ENCODE measurements at regions not wholly inside any gene's neighbourhood (a gene's known extent, or its start where the extent isn't known, plus 50 kb on each side); places are given as distances from the start of the nearest gene placed in this dataset.

DNA sequence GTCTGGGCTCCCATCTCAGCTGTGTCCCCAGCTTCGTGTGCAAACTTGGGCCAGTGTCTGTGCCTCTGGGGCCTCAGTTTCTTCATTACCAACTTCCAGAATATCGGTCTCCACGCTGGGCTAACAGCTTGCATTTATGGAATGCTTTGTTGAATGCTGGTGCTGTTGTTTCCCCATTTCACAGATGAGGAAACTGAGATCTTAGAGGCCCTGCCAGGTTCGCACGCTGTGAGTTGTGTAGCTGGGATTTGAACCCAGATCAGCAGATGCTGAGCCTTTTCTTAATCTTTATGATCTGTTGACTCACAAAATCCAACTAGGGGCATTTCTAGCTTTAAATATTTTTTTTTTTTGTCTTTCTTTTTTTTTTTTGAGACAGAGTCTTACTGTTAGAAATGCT is 101.5 kb upstream of the STX18 start (continued):
- TF ChIP-seq ATF3 (IDR thresholded peaks at IDR 0.05) (no peak), CBX3 (IDR thresholded peaks at IDR 0.05; ENCODE audit: low read depth) (no peak), REST (IDR thresholded peaks at IDR 0.05; ENCODE audit: low read depth) (no peak)

DNA sequence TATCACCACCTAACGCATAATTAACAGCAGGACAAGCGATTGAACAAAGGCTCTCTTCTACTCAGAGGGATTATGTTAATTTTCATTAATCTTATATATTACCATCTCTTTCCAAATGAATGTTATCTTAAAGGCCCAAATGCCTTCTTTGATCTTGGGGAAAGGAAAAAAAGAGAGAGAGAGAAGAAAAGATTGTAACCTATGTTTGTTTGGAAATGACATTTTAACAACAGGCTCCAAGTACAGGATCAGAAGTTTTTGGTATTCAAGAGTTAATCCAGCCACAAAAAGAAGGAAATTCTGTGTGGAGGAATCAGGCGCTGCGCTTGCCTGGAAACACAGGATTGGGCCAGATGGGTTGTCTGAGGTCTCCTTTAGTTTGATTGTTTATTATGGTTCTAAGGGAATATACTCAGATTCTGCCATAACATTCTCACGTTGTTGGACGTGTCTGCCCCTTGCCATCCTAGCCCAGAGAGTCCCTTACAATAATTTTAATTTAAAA is 100.7 kb upstream of the STX18 start:
- no peak overlapping the region for H2AFZ ChIP-seq (ENCODE audit: low read depth, low read length, poor library complexity, severe bottlenecking)
- H4K20me1 ChIP-seq (ENCODE audit: insufficient read depth) = no peaks in the 10 kb centered on the region
- H3K9me3 ChIP-seq (ENCODE audit: control insufficient read depth in 1 of 2, insufficient read depth in 1 of 2, low read depth in 1 of 2, low read length in 2 of 2) = no peaks in the 10 kb centered on the region
- H3K27me3 ChIP-seq (ENCODE audit: insufficient read depth, low read length) = no peaks in the 10 kb centered on the region
- no peaks in the 10 kb centered on the region for H3K79me2 ChIP-seq (ENCODE audit: insufficient read depth, low read length)
- ATAC-seq = no peak
- H3K27ac ChIP-seq (ENCODE audit: low read depth, low read length) = no peak overlapping the region
- H3K4me3 ChIP-seq (replicated peaks in 1 of 2; ENCODE audit: low read depth in 1 of 2, low read length in 2 of 2) = no peak overlapping the region
- ChIA-PET POLR2A (no interaction called here), RAD21 (ENCODE audit: low non-redundant PET in 1 of 2, low total read pairs in 2 of 2, uncharacterized antibody in 2 of 2, unreplicated experiment in 2 of 2) (no interaction called here), CTCF (no interaction called here)
- no peaks in the 10 kb centered on the region for H3K9me2 ChIP-seq (ENCODE audit: insufficient read depth)
- H3K36me3 ChIP-seq (ENCODE audit: control insufficient read depth in 1 of 2, insufficient read depth in 2 of 2, low read length in 2 of 2) = no peaks in the 10 kb centered on the region
- H3K9ac ChIP-seq (ENCODE audit: low read length) = no peak overlapping the region
- BruUV-seq (replicated peaks) = no TSS peak
- peaks cover 27 to 30% of the 10 kb centered on the region in 2 experiments for H3K4me1 ChIP-seq (ENCODE audit: control insufficient read depth in 1 of 2, insufficient read depth in 2 of 2, low read length in 2 of 2)
- intact Hi-C loops (cut with micrococcal nuclease) = no loop called here
- H3K4me2 ChIP-seq (ENCODE audit: low read length) = no peak overlapping the region
- no peak for DNase-seq (ENCODE audit: low read depth, low spot score)
- TF ChIP-seq RAD21 (IDR thresholded peaks at IDR 0.05; ENCODE audit: low read depth) (no peak), EZH2 (IDR thresholded peaks at IDR 0.05) (no peak), EGR1 (IDR thresholded peaks at IDR 0.05; ENCODE audit: low read depth) (no peak), EZH2phosphoT487 (IDR thresholded peaks at IDR 0.05; ENCODE audit: borderline replicate concordance) (no peak), JUND (IDR thresholded peaks at IDR 0.05) (no peak), CTCF (IDR thresholded peaks at IDR 0.05 in 2 of 3, conservative IDR thresholded peaks at IDR 0.05 in 1 of 3; ENCODE audit: borderline replicate concordance in 1 of 3, insufficient read depth in 1 of 3, low read depth in 2 of 3, low read length in 2 of 3) (no peak), ZFX (IDR thresholded peaks at IDR 0.05) (no peak), MAX (IDR thresholded peaks at IDR 0.05) (no peak), ATF3 (IDR thresholded peaks at IDR 0.05) (no peak), CEBPB (IDR thresholded peaks at IDR 0.05; ENCODE audit: low read depth) (no peak), FOSL1 (IDR thresholded peaks at IDR 0.05; ENCODE audit: low read depth) (no peak), SIN3A (IDR thresholded peaks at IDR 0.05; ENCODE audit: low read depth) (no peak), TCF7L2 (IDR thresholded peaks at IDR 0.05; ENCODE audit: borderline replicate concordance, extremely low read depth, insufficient read depth, insufficient read length) (no peak), POLR2A (IDR thresholded peaks at IDR 0.05; ENCODE audit: borderline replicate concordance, extremely low read depth, insufficient read depth, insufficient read length) (no peak), ELF1 (IDR thresholded peaks at IDR 0.05; ENCODE audit: borderline replicate concordance, low read depth) (no peak), SRF (IDR thresholded peaks at IDR 0.05; ENCODE audit: low read depth) (no peak), SP1 (IDR thresholded peaks at IDR 0.05; ENCODE audit: low read depth) (no peak)
- TF ChIP-seq, protein P1, sequence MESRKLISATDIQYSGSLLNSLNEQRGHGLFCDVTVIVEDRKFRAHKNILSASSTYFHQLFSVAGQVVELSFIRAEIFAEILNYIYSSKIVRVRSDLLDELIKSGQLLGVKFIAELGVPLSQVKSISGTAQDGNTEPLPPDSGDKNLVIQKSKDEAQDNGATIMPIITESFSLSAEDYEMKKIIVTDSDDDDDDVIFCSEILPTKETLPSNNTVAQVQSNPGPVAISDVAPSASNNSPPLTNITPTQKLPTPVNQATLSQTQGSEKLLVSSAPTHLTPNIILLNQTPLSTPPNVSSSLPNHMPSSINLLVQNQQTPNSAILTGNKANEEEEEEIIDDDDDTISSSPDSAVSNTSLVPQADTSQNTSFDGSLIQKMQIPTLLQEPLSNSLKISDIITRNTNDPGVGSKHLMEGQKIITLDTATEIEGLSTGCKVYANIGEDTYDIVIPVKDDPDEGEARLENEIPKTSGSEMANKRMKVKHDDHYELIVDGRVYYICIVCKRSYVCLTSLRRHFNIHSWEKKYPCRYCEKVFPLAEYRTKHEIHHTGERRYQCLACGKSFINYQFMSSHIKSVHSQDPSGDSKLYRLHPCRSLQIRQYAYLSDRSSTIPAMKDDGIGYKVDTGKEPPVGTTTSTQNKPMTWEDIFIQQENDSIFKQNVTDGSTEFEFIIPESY (IDR thresholded peaks at IDR 0.05; ENCODE audit: extremely low read depth, insufficient replicate concordance, low read length) = no peak
